Panc1 (cell line): ENCODE measurements at regions not wholly inside any gene's neighbourhood (a gene's known extent, or its start where the extent isn't known, plus 50 kb on each side); places are given as distances from the start of the nearest gene placed in this dataset.
"Not testable (repeated sequence)": the region's sequence is repeated elsewhere in the genome, so short reads cannot be mapped to it uniquely, and the experiment has no call there.

Experiments used
- POLR2AphosphoS5 ChIP-seq: IDR thresholded peaks from 2 replicates; pipeline ENCODE4 v1.6.1; 2012; ENCODE audit warnings: mild to moderate bottlenecking, low read depth, low read length, moderate library complexity
- SIN3A ChIP-seq: IDR thresholded peaks from 2 replicates; pipeline ENCODE4 v1.6.1; 2012; ENCODE audit warnings: low read depth, mild to moderate bottlenecking, low read length, moderate library complexity, borderline replicate concordance; ENCODE audit not compliant: insufficient read depth
- TF ChIP-seq, protein P1 (sequence below): fragments of 450-650 bp; IDR thresholded peaks from 2 replicates; pipeline ENCODE4 v1.5.1; 2017; ENCODE audit warnings: mild to moderate bottlenecking
- TF ChIP-seq, protein P2 (sequence below), 2 experiments: IDR thresholded peaks; 2 replicates each; pipeline ENCODE4 v1.6.1; 2011 to 2012; ENCODE audit warnings: low read depth in 2 of 2, control low read depth in 1 of 2, low read length in 1 of 2, mild to moderate bottlenecking in 1 of 2, moderate library complexity in 1 of 2; ENCODE audit not compliant: insufficient read depth in 1 of 2

DNA sequence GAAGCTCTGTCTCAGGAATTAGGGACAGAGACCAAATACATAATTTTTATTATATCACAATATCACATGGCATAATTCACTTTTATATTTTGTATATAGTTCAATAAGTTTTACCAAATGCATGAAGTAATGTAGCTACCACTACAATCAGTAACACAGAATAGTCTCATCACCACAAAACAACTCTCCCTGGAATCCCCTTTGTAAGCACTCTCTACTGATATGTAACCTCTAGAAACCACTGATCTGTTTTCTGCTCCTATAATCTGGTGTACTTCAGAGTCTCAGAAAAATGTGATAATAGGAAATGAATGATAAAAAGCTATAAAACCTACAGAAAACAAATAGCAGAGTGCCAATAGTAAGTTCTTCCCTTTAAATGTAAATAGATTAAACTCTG is 210.3 kb upstream of the ZNF658 start:
- TF ChIP-seq, protein P1, sequence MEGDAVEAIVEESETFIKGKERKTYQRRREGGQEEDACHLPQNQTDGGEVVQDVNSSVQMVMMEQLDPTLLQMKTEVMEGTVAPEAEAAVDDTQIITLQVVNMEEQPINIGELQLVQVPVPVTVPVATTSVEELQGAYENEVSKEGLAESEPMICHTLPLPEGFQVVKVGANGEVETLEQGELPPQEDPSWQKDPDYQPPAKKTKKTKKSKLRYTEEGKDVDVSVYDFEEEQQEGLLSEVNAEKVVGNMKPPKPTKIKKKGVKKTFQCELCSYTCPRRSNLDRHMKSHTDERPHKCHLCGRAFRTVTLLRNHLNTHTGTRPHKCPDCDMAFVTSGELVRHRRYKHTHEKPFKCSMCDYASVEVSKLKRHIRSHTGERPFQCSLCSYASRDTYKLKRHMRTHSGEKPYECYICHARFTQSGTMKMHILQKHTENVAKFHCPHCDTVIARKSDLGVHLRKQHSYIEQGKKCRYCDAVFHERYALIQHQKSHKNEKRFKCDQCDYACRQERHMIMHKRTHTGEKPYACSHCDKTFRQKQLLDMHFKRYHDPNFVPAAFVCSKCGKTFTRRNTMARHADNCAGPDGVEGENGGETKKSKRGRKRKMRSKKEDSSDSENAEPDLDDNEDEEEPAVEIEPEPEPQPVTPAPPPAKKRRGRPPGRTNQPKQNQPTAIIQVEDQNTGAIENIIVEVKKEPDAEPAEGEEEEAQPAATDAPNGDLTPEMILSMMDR, result not testable (repeated sequence)
- not testable (repeated sequence) for TF ChIP-seq POLR2AphosphoS5, SIN3A
- TF ChIP-seq, protein P2, sequence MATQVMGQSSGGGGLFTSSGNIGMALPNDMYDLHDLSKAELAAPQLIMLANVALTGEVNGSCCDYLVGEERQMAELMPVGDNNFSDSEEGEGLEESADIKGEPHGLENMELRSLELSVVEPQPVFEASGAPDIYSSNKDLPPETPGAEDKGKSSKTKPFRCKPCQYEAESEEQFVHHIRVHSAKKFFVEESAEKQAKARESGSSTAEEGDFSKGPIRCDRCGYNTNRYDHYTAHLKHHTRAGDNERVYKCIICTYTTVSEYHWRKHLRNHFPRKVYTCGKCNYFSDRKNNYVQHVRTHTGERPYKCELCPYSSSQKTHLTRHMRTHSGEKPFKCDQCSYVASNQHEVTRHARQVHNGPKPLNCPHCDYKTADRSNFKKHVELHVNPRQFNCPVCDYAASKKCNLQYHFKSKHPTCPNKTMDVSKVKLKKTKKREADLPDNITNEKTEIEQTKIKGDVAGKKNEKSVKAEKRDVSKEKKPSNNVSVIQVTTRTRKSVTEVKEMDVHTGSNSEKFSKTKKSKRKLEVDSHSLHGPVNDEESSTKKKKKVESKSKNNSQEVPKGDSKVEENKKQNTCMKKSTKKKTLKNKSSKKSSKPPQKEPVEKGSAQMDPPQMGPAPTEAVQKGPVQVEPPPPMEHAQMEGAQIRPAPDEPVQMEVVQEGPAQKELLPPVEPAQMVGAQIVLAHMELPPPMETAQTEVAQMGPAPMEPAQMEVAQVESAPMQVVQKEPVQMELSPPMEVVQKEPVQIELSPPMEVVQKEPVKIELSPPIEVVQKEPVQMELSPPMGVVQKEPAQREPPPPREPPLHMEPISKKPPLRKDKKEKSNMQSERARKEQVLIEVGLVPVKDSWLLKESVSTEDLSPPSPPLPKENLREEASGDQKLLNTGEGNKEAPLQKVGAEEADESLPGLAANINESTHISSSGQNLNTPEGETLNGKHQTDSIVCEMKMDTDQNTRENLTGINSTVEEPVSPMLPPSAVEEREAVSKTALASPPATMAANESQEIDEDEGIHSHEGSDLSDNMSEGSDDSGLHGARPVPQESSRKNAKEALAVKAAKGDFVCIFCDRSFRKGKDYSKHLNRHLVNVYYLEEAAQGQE (IDR thresholded peaks at IDR 0.05; ENCODE audit: insufficient read depth in 1 of 2, low read depth in 2 of 2, low read length in 1 of 2), result not testable (repeated sequence)
